HG02840 (cell line): ENCODE measurements at regions not wholly inside any gene's neighbourhood (a gene's known extent, or its start where the extent isn't known, plus 50 kb on each side); places are given as distances from the start of the nearest gene placed in this dataset.
"Not testable (repeated sequence)": the region's sequence is repeated elsewhere in the genome, so short reads cannot be mapped to it uniquely, and the experiment has no call there.

Experiments
- ATAC-seq: cut with Tn5 transposase; IDR thresholded peaks from one replicate; pipeline ENCODE4 v1.9.1; 2021; ENCODE audit warnings: mild to moderate bottlenecking, moderate library complexity, moderate number of reproducible peaks; ENCODE audit not compliant: unreplicated experiment, low FRiP score

GRCh38 chrX:54615109-54615508 lies 85.1 kb downstream of the GNL3L start:
- no peak for ATAC-seq

- no peak for ATAC-seq
These were observed 103.6 kb downstream of the GNL3L start for GRCh38 chrX:54633641-54634040.

- ATAC-seq = no peak
These were observed 109.0 kb downstream of the GNL3L start for GRCh38 chrX:54639018-54639345.

GRCh38 chrX:54639346-54640102 lies 109.5 kb downstream of the GNL3L start:
- peak; percentile 92 for ATAC-seq

- no peak for ATAC-seq
These were observed 110.2 kb downstream of the GNL3L start for GRCh38 chrX:54640103-54640690.

- no peak for ATAC-seq
These were observed 110.7 kb downstream of the GNL3L start for GRCh38 chrX:54640736-54641135.

- no peak for ATAC-seq
These were observed 111.5 kb downstream of the GNL3L start for GRCh38 chrX:54641530-54641929.

GRCh38 chrX:54647607-54648006 lies 117.6 kb downstream of the GNL3L start:
- not testable (repeated sequence) for ATAC-seq

GRCh38 chrX:54659547-54659946 lies 129.5 kb downstream of the GNL3L start:
- no peak for ATAC-seq

GRCh38 chrX:54675762-54676161 lies 122.3 kb downstream of the ITIH6 start:
- no peak for ATAC-seq

GRCh38 chrX:54695231-54695630 lies 102.8 kb downstream of the ITIH6 start:
- no peak for ATAC-seq

GRCh38 chrX:54695816-54696487 lies 102.1 kb downstream of the ITIH6 start:
- peak; percentile 95 for ATAC-seq
